ENCODE measurements at regions not wholly inside any gene's neighbourhood (a gene's known extent, or its start where the extent isn't known, plus 50 kb on each side); places are given as distances from the start of the nearest gene placed in this dataset.
"Not testable (repeated sequence)": the region's sequence is repeated elsewhere in the genome, so short reads cannot be mapped to it uniquely, and the experiment has no call there.

DNA sequence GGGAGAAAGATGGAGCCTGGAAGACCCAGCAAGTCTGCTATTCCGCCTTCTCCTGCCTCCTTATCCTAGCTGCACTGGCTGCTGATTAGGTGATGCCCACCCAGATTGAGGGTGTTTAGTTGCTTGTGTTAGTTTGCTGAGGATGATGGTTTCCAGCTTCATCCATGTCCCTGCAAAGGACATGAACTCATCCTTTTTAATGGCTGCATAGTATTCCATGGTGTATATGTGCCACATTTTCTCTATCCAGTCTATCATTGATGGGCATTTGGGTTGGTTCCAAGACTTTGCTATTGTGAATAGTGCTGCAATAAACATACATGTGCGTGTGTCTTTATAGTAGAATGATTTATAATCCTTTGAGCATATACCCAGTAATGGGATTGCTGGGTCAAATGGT lies 131.7 kb downstream of the KCNA5 start:
- H3K4me3 ChIP-seq (ENCODE audit: low read depth in 1 of 2, low read length in 2 of 2); H3K27me3 ChIP-seq (ENCODE audit: control insufficient read depth in 1 of 2, insufficient read depth in 2 of 2, low read length in 2 of 2); H3K9me3 ChIP-seq (ENCODE audit: control insufficient read depth in 1 of 2, low read length in 2 of 2); H3K36me3 ChIP-seq (ENCODE audit: control insufficient read depth in 1 of 2, insufficient read depth in 2 of 2, low read length in 2 of 2); H3K9ac ChIP-seq (ENCODE audit: low read depth in 1 of 2, low read length in 2 of 2); H3K4me1 ChIP-seq (ENCODE audit: control insufficient read depth in 1 of 2, insufficient read depth in 2 of 2, low read length in 2 of 2); H3K27ac ChIP-seq (ENCODE audit: low read depth, low read length): not testable (repeated sequence)

DNA sequence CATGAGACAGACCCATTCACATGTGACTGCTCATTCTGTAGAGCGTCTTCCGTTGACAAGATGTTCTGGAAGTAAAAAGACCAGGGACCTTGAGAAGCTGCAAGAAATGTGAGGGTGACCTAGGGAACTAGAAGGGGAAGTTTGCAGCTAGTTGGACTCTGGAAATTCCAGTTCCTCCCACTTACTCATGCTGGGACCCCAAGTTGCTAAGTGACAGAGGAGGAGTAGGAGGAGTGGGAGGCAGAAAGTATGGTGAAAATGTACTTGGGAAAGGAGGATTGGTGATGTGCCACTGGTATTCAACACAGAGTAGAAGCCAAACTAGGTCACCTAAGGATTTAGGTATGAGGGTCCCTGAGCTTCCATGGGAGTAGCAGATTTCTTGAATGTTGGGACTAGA lies 132.4 kb downstream of the KCNA5 start:
- H3K27me3 ChIP-seq (ENCODE audit: control insufficient read depth in 1 of 2, insufficient read depth in 2 of 2, low read length in 2 of 2), result peaks cover 0 to 6% of the 10 kb centered on the region in 2 donors
- no peak overlapping the region for H3K9ac ChIP-seq (ENCODE audit: low read depth in 1 of 2, low read length in 2 of 2)
- peaks cover 0 to 6% of the 10 kb centered on the region in 2 donors for H3K4me1 ChIP-seq (ENCODE audit: control insufficient read depth in 1 of 2, insufficient read depth in 2 of 2, low read length in 2 of 2)
- H3K9me3 ChIP-seq (ENCODE audit: control insufficient read depth in 1 of 2, low read length in 2 of 2), result no peaks in the 10 kb centered on the region
- H3K36me3 ChIP-seq (ENCODE audit: control insufficient read depth in 1 of 2, insufficient read depth in 2 of 2, low read length in 2 of 2), result no peaks in the 10 kb centered on the region
- H3K4me3 ChIP-seq (ENCODE audit: low read depth in 1 of 2, low read length in 2 of 2), result no peak overlapping the region
- H3K27ac ChIP-seq (ENCODE audit: low read depth, low read length), result no peak overlapping the region

DNA sequence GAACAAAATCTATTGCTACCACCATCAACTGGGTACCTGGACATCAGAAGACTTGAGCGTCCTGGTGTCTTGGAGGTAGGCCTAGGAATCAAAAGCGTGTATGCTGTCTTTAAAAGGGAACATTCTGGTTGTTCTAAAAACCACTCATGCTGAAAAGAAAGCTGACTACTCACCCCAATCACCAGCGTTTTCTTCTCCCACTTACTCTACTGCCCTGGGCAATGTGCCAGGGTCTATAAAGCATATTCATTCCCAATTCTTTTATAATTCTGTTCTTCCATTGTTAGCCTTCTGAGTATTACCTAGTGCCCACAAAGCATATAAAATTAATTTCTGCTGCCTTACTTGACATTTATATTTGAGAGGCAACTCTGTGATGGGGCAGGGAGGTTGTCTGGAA lies 133.4 kb downstream of the KCNA5 start:
- no peak overlapping the region for H3K27ac ChIP-seq (ENCODE audit: low read depth, low read length)
- no peak overlapping the region for H3K9ac ChIP-seq (ENCODE audit: low read depth in 1 of 2, low read length in 2 of 2)
- H3K36me3 ChIP-seq (ENCODE audit: control insufficient read depth in 1 of 2, insufficient read depth in 2 of 2, low read length in 2 of 2), result no peaks in the 10 kb centered on the region
- H3K9me3 ChIP-seq (ENCODE audit: control insufficient read depth in 1 of 2, low read length in 2 of 2), result no peaks in the 10 kb centered on the region
- peaks cover 0 to 3% of the 10 kb centered on the region in 2 donors for H3K27me3 ChIP-seq (ENCODE audit: control insufficient read depth in 1 of 2, insufficient read depth in 2 of 2, low read length in 2 of 2)
- H3K4me3 ChIP-seq (ENCODE audit: low read depth in 1 of 2, low read length in 2 of 2), result no peak overlapping the region
- H3K4me1 ChIP-seq (ENCODE audit: control insufficient read depth in 1 of 2, insufficient read depth in 2 of 2, low read length in 2 of 2), result peaks cover 0 to 6% of the 10 kb centered on the region in 2 donors

DNA sequence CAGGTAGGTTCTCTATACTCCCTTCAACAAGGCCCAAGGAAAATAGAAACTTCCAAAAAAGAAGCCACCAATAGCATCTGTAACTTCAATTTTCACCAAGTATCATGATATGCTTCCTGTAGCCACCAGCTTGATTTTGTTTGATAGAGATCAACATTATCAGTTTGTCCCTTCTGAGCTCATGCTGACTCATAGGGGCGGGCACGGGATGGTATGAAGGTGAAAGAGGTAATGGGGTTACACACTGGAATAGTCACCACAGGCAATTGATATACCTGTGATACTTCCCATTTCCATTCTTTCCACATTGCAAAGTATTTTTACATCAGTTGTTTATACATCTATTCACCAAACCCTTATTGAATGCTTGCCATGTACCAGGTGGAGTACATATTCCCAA lies 134.1 kb downstream of the KCNA5 start:
- H3K36me3 ChIP-seq (ENCODE audit: control insufficient read depth in 1 of 2, insufficient read depth in 2 of 2, low read length in 2 of 2), result no peaks in the 10 kb centered on the region
- H3K9ac ChIP-seq (ENCODE audit: low read depth in 1 of 2, low read length in 2 of 2), result no peak overlapping the region
- H3K27me3 ChIP-seq (ENCODE audit: control insufficient read depth in 1 of 2, insufficient read depth in 2 of 2, low read length in 2 of 2), result peaks cover 0 to 3% of the 10 kb centered on the region in 2 donors
- H3K27ac ChIP-seq (ENCODE audit: low read depth, low read length), result no peak overlapping the region
- H3K4me1 ChIP-seq (ENCODE audit: control insufficient read depth in 1 of 2, insufficient read depth in 2 of 2, low read length in 2 of 2), result peaks cover 0 to 6% of the 10 kb centered on the region in 2 donors
- no peak overlapping the region for H3K4me3 ChIP-seq (ENCODE audit: low read depth in 1 of 2, low read length in 2 of 2)
- H3K9me3 ChIP-seq (ENCODE audit: control insufficient read depth in 1 of 2, low read length in 2 of 2), result no peaks in the 10 kb centered on the region

DNA sequence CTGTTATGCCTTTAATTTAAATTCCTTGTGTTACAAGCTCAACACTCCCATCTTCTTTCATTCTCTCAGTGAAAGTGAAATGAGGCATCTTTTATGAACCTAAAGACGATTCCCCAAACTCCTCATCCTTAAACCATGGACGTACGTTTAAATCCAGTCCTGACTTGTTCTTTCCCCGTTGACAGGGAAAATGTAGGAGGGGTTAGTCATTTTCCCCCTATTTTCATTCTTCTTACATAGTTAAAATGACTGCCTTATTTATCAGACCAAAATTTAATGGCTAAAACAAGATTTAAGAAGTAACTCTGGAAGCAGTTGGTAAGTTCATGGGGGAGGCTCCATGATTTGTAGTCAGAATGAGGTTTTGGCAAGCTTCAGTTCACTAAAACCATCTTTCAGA lies 134.9 kb downstream of the KCNA5 start:
- H3K9me3 ChIP-seq (ENCODE audit: control insufficient read depth in 1 of 2, low read length in 2 of 2), result no peaks in the 10 kb centered on the region
- H3K4me3 ChIP-seq (ENCODE audit: low read depth in 1 of 2, low read length in 2 of 2), result no peak overlapping the region
- peaks cover 0 to 6% of the 10 kb centered on the region in 2 donors for H3K4me1 ChIP-seq (ENCODE audit: control insufficient read depth in 1 of 2, insufficient read depth in 2 of 2, low read length in 2 of 2)
- no peak overlapping the region for H3K27ac ChIP-seq (ENCODE audit: low read depth, low read length)
- no peak overlapping the region for H3K9ac ChIP-seq (ENCODE audit: low read depth in 1 of 2, low read length in 2 of 2)
- H3K36me3 ChIP-seq (ENCODE audit: control insufficient read depth in 1 of 2, insufficient read depth in 2 of 2, low read length in 2 of 2), result no peaks in the 10 kb centered on the region
- H3K27me3 ChIP-seq (ENCODE audit: control insufficient read depth in 1 of 2, insufficient read depth in 2 of 2, low read length in 2 of 2), result peaks cover 0 to 3% of the 10 kb centered on the region in 2 donors

DNA sequence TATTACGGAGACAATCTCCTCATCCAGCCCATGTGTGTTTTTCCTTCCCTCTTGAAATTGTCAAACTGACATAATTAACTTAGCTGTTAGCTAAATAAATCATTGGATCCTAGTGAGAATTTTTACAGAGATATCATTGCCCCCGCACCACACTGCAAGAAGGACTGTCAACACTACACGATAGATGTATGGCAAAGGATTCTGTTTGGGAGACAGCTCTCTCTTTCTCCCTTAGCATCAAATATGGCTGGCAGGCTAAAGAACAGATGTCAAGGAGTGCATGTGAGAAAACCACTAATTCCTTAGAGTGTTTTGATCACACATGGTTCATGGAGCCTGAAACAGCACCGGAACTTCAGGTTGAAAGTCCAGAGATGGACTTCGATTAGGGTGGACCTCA lies 136.8 kb downstream of the KCNA5 start:
- peaks cover 0 to 6% of the 10 kb centered on the region in 2 donors for H3K4me1 ChIP-seq (ENCODE audit: control insufficient read depth in 1 of 2, insufficient read depth in 2 of 2, low read length in 2 of 2)
- H3K4me3 ChIP-seq (ENCODE audit: low read depth in 1 of 2, low read length in 2 of 2), result no peak overlapping the region
- no peak overlapping the region for H3K9ac ChIP-seq (ENCODE audit: low read depth in 1 of 2, low read length in 2 of 2)
- H3K9me3 ChIP-seq (ENCODE audit: control insufficient read depth in 1 of 2, low read length in 2 of 2), result no peaks in the 10 kb centered on the region
- no peak overlapping the region for H3K27ac ChIP-seq (ENCODE audit: low read depth, low read length)
- H3K27me3 ChIP-seq (ENCODE audit: control insufficient read depth in 1 of 2, insufficient read depth in 2 of 2, low read length in 2 of 2), result no peaks in the 10 kb centered on the region
- H3K36me3 ChIP-seq (ENCODE audit: control insufficient read depth in 1 of 2, insufficient read depth in 2 of 2, low read length in 2 of 2), result no peaks in the 10 kb centered on the region

DNA sequence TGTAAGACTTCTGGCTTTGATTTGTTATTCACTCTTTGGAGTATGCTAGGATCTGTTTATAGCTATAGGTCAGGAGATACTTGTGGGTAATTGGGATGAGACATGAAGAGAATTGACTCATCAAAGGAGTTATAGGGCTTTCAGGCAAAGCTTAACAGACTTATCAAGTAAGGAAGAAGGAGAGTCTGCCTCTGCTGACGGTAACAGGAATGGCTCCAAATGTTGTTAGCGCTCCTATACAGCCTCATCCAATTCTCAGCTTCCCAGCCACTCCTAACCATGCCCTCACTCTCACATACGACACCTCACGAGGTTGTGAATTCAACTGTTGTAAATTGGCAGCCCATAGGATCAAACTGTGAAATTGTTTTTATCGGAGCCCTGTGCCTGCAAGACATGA lies 140.5 kb downstream of the KCNA5 start:
- no peaks in the 10 kb centered on the region for H3K9me3 ChIP-seq (ENCODE audit: control insufficient read depth in 1 of 2, low read length in 2 of 2)
- H3K36me3 ChIP-seq (ENCODE audit: control insufficient read depth in 1 of 2, insufficient read depth in 2 of 2, low read length in 2 of 2), result no peaks in the 10 kb centered on the region
- H3K27me3 ChIP-seq (ENCODE audit: control insufficient read depth in 1 of 2, insufficient read depth in 2 of 2, low read length in 2 of 2), result no peaks in the 10 kb centered on the region
- H3K4me1 ChIP-seq (ENCODE audit: control insufficient read depth in 1 of 2, insufficient read depth in 2 of 2, low read length in 2 of 2), result no peaks in the 10 kb centered on the region
- H3K27ac ChIP-seq (ENCODE audit: low read depth, low read length), result no peak overlapping the region
- no peak overlapping the region for H3K9ac ChIP-seq (ENCODE audit: low read depth in 1 of 2, low read length in 2 of 2)
- no peak overlapping the region for H3K4me3 ChIP-seq (ENCODE audit: low read depth in 1 of 2, low read length in 2 of 2)

DNA sequence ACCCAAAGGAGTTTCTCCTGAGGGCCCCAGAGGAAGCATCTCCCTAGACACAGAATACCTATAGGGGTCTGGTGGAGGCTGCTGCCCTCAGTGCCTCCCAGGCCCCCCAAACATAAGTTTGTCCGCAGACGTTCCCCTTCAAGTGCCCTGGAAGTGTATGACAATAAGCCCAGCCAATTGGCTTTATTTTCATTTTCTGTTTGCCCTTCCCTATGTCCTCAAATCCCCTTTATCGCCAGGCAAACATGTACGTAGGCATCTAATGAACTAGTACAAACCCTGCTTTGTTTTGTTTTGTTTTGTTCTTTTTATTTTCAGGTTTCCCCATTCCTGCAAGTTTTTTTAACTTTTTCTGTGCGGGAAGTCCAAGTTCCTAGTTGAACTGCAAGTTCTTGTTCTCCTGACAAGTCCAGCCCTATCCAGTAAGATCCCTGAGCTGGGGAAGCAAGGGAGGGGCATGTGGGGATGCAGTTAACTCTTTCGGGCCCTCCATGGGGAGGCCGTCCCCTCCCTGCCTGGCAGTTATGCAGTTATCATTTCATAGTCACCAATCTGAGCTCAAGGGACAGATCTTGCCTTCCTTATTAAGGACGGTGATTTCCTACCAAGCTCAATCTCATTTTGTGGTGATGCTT lies 141.9 kb downstream of the KCNA5 start:
- Histone ChIP-seq H3K27ac (ENCODE audit: low read depth, low read length) (no peak overlapping the region), H3K4me3 (ENCODE audit: low read depth in 1 of 2, low read length in 2 of 2) (peak overlapping the region; percentile 59 to 60), H3K9me3 (ENCODE audit: control insufficient read depth in 1 of 2, low read length in 2 of 2) (no peaks in the 10 kb centered on the region), H3K4me1 (ENCODE audit: control insufficient read depth in 1 of 2, insufficient read depth in 2 of 2, low read length in 2 of 2) (no peaks in the 10 kb centered on the region), H3K27me3 (ENCODE audit: control insufficient read depth in 1 of 2, insufficient read depth in 2 of 2, low read length in 2 of 2) (no peaks in the 10 kb centered on the region), H3K36me3 (ENCODE audit: control insufficient read depth in 1 of 2, insufficient read depth in 2 of 2, low read length in 2 of 2) (no peaks in the 10 kb centered on the region), H3K9ac (ENCODE audit: low read depth in 1 of 2, low read length in 2 of 2) (peak overlapping the region in 1 of 2 donors; percentile 41)

DNA sequence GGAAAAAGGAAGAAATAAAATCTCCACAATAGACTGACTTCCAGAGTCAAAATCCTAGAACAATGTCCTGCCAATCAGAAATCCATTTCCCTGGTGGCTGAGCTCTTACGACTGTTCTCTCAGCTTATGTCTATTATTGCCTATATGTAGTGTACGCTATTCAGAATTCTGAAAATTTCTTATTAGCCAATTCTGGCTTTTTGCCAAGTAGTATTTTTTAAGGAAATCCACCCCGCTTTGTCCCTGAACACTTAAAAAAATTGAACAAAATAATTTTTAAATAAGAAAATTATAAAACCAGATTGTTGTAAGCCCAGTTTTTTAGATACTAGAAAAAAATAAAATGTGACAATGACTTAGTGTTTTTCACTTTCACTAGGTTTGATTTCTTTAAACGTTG lies 143.0 kb downstream of the KCNA5 start:
- Histone ChIP-seq H3K4me3 (ENCODE audit: low read depth in 1 of 2, low read length in 2 of 2) (no peak overlapping the region), H3K4me1 (ENCODE audit: control insufficient read depth in 1 of 2, insufficient read depth in 2 of 2, low read length in 2 of 2) (no peaks in the 10 kb centered on the region), H3K36me3 (ENCODE audit: control insufficient read depth in 1 of 2, insufficient read depth in 2 of 2, low read length in 2 of 2) (no peaks in the 10 kb centered on the region), H3K9me3 (ENCODE audit: control insufficient read depth in 1 of 2, low read length in 2 of 2) (no peaks in the 10 kb centered on the region), H3K27ac (ENCODE audit: low read depth, low read length) (no peak overlapping the region), H3K27me3 (ENCODE audit: control insufficient read depth in 1 of 2, insufficient read depth in 2 of 2, low read length in 2 of 2) (no peaks in the 10 kb centered on the region), H3K9ac (ENCODE audit: low read depth in 1 of 2, low read length in 2 of 2) (no peak overlapping the region)

DNA sequence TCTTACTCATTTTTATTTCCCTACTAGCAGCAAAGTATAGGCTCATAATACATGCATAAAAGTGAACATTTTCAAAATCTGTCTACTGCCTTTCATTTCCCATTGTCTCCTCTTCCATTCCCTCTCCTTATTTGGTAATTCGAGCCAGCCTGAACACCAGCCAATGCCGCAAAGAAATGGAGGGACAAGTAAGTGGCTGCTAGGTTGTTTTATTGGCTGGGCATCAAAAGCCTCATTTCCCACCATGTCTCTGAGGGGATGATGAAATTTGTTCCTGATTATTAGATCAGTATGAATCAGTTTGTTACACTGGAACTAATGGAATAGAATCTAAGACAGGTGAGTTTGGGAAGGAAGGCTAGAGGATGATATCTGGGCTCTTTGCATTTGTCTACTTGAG lies 143.5 kb downstream of the KCNA5 start:
- Histone ChIP-seq H3K4me1 (ENCODE audit: control insufficient read depth in 1 of 2, insufficient read depth in 2 of 2, low read length in 2 of 2) (no peaks in the 10 kb centered on the region), H3K4me3 (ENCODE audit: low read depth in 1 of 2, low read length in 2 of 2) (no peak overlapping the region), H3K36me3 (ENCODE audit: control insufficient read depth in 1 of 2, insufficient read depth in 2 of 2, low read length in 2 of 2) (no peaks in the 10 kb centered on the region), H3K9me3 (ENCODE audit: control insufficient read depth in 1 of 2, low read length in 2 of 2) (no peaks in the 10 kb centered on the region), H3K27me3 (ENCODE audit: control insufficient read depth in 1 of 2, insufficient read depth in 2 of 2, low read length in 2 of 2) (no peaks in the 10 kb centered on the region), H3K27ac (ENCODE audit: low read depth, low read length) (no peak overlapping the region), H3K9ac (ENCODE audit: low read depth in 1 of 2, low read length in 2 of 2) (no peak overlapping the region)

DNA sequence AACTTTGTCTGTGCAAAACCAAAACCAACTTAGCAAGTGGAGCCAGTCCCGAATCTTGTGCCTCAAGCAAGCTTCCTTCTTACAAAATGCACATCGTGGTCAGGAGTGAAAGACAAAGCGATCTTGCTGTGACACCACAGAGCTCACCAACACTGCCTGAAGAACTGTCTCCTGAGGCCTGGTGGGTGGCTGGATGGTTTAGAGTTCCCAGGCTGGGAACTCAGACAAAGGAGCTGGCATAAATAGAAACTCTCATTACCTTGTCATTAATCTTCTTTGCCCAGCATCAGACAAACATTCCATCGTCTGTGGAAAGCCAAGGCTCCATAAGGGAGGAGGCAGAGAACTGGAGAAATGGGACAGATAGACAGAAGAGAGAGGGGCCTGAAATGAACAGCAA lies 144.8 kb downstream of the KCNA5 start:
- H3K36me3 ChIP-seq (ENCODE audit: control insufficient read depth in 1 of 2, insufficient read depth in 2 of 2, low read length in 2 of 2), result no peaks in the 10 kb centered on the region
- no peak overlapping the region for H3K9ac ChIP-seq (ENCODE audit: low read depth in 1 of 2, low read length in 2 of 2)
- H3K9me3 ChIP-seq (ENCODE audit: control insufficient read depth in 1 of 2, low read length in 2 of 2), result no peaks in the 10 kb centered on the region
- no peak overlapping the region for H3K27ac ChIP-seq (ENCODE audit: low read depth, low read length)
- no peaks in the 10 kb centered on the region for H3K27me3 ChIP-seq (ENCODE audit: control insufficient read depth in 1 of 2, insufficient read depth in 2 of 2, low read length in 2 of 2)
- no peaks in the 10 kb centered on the region for H3K4me1 ChIP-seq (ENCODE audit: control insufficient read depth in 1 of 2, insufficient read depth in 2 of 2, low read length in 2 of 2)
- no peak overlapping the region for H3K4me3 ChIP-seq (ENCODE audit: low read depth in 1 of 2, low read length in 2 of 2)

Measured in duodenal mucosa (tissue), 2 donors.